Liver (tissue), 3 donors: ENCODE measurements at regions not wholly inside any gene's neighbourhood (a gene's known extent, or its start where the extent isn't known, plus 50 kb on each side); places are given as distances from the start of the nearest gene placed in this dataset.

Source experiments
- ATF3 ChIP-seq: IDR thresholded peaks from 2 replicates; pipeline ENCODE4 v1.6.1; 2016; ENCODE audit warnings: antibody characterized with exemption
- GABPA ChIP-seq, 2 donors: IDR thresholded peaks in 1 of 2; conservative IDR thresholded peaks in 1 of 2; 2 replicates each; pipeline ENCODE4 v1.6.1; 2016; ENCODE audit warnings: antibody characterized with exemption in 2 of 2, mild to moderate bottlenecking in 1 of 2, moderate library complexity in 1 of 2
- RAD21 ChIP-seq, 2 donors: IDR thresholded peaks; 2 replicates each; pipeline ENCODE4 v1.6.1; 2016; ENCODE audit warnings: antibody characterized with exemption in 2 of 2, mild to moderate bottlenecking in 2 of 2
- REST ChIP-seq: IDR thresholded peaks from 2 replicates; pipeline ENCODE4 v1.6.1; 2016; ENCODE audit warnings: antibody characterized with exemption, mild to moderate bottlenecking
- RXRA ChIP-seq, 2 donors: IDR thresholded peaks; 2 replicates each; pipeline ENCODE4 v1.6.1; 2017 to 2018; ENCODE audit warnings: antibody characterized with exemption in 2 of 2, mild to moderate bottlenecking in 1 of 2
- TAF1 ChIP-seq: conservative IDR thresholded peaks from 2 replicates; pipeline ENCODE4 v1.6.1; 2016; ENCODE audit warnings: antibody characterized with exemption, mild to moderate bottlenecking
- TF ChIP-seq, protein P1 (sequence below): fragments of 150-350 bp; IDR thresholded peaks from 2 replicates; pipeline ENCODE4 v1.5.1; 2017; ENCODE audit warnings: improper control_type of control experiment, low read depth, low read length; ENCODE audit not compliant: missing input control
- TF ChIP-seq, protein P2 (sequence below): IDR thresholded peaks from 2 replicates; pipeline ENCODE4 v1.6.1; 2016; ENCODE audit warnings: antibody characterized with exemption
- donor health status: healthy.
- donor health status: healthy.

DNA sequence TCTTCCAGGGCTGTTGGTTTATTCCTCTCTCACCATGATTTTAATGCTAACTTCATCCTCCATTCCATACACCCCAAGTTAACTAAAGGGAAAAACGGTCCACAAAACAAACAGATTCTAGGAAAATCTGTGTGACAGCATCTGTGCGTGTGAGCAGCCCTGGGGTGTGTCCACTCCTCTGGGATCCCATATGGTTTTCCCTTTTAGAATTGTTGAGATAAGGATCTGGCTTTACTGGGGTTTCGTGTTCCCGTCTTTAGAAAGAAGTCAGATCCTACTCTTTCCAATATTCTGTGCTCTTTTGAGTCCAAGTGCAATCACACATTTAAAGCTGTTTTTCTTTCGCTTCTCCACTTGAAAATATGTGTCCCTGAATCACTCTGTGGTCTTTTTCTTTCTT lies 257.1 kb downstream of the KLF6 start:
- TF ChIP-seq, protein P1, sequence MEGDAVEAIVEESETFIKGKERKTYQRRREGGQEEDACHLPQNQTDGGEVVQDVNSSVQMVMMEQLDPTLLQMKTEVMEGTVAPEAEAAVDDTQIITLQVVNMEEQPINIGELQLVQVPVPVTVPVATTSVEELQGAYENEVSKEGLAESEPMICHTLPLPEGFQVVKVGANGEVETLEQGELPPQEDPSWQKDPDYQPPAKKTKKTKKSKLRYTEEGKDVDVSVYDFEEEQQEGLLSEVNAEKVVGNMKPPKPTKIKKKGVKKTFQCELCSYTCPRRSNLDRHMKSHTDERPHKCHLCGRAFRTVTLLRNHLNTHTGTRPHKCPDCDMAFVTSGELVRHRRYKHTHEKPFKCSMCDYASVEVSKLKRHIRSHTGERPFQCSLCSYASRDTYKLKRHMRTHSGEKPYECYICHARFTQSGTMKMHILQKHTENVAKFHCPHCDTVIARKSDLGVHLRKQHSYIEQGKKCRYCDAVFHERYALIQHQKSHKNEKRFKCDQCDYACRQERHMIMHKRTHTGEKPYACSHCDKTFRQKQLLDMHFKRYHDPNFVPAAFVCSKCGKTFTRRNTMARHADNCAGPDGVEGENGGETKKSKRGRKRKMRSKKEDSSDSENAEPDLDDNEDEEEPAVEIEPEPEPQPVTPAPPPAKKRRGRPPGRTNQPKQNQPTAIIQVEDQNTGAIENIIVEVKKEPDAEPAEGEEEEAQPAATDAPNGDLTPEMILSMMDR = no peak
- TF ChIP-seq TAF1 (no peak), GABPA (IDR thresholded peaks at IDR 0.05 in 1 of 2, conservative IDR thresholded peaks at IDR 0.05 in 1 of 2) (no peak), RAD21 (IDR thresholded peaks at IDR 0.05) (no peak), REST (no peak), RXRA (IDR thresholded peaks at IDR 0.05) (no peak), ATF3 (no peak)
- TF ChIP-seq, protein P2, sequence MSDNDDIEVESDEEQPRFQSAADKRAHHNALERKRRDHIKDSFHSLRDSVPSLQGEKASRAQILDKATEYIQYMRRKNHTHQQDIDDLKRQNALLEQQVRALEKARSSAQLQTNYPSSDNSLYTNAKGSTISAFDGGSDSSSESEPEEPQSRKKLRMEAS = no peak
